RWPE2 (cell line): ENCODE measurements at regions not wholly inside any gene's neighbourhood (a gene's known extent, or its start where the extent isn't known, plus 50 kb on each side); places are given as distances from the start of the nearest gene placed in this dataset.
A peak's percentile ranks its signal among the peaks of the same experiment; 100 is the strongest.

ENCODE experiments used
- ATAC-seq: fragments of 200-7000 bp; cut with Tn5 transposase; 3 replicates; pipeline ENCODE4 v1.9.1; 2021; ENCODE audit warnings: low read depth
- DNase-seq: peaks from one replicate; pipeline ENCODE4 v3.0.0-alpha.2; 2020; ENCODE audit warnings: low spot score
- H3K27ac ChIP-seq: fragments of 450-650 bp; 2 replicates; pipeline ENCODE4 v1.5.1; 2017; ENCODE audit warnings: mild to moderate bottlenecking; ENCODE audit not compliant: poor library complexity, severe bottlenecking
- H3K27me3 ChIP-seq: fragments of 250-450 bp; sonication (Bioruptor Pico); 2 replicates; pipeline ENCODE4 v1.5.1; 2021; ENCODE audit warnings: mild to moderate bottlenecking, moderate library complexity; ENCODE audit not compliant: insufficient read depth, poor library complexity, severe bottlenecking
- H3K36me3 ChIP-seq: fragments of 250-450 bp; sonication (Bioruptor Pico); 2 replicates; pipeline ENCODE4 v1.5.1; 2020; ENCODE audit warnings: low read depth, mild to moderate bottlenecking, moderate library complexity
- H3K4me1 ChIP-seq: fragments of 250-450 bp; sonication (Bioruptor Pico); 2 replicates; pipeline ENCODE4 v1.5.1; 2021; ENCODE audit warnings: mild to moderate bottlenecking, moderate library complexity; ENCODE audit not compliant: insufficient read depth, poor library complexity, severe bottlenecking
- H3K4me3 ChIP-seq: fragments of 250-450 bp; sonication (Bioruptor Pico); 2 replicates; pipeline ENCODE4 v1.5.1; 2021; ENCODE audit warnings: mild to moderate bottlenecking, moderate library complexity; ENCODE audit not compliant: severe bottlenecking
- H3K9me3 ChIP-seq: fragments of 250-450 bp; sonication (Bioruptor Pico); 2 replicates; pipeline ENCODE4 v1.5.1; 2021; ENCODE audit warnings: mild to moderate bottlenecking, moderate library complexity; ENCODE audit not compliant: severe bottlenecking
- CTCF ChIP-seq: fragments of 450-650 bp; IDR thresholded peaks from one replicate; pipeline ENCODE4 v1.5.1; 2017; ENCODE audit warnings: mild to moderate bottlenecking, moderate library complexity; ENCODE audit not compliant: poor library complexity, severe bottlenecking

DNA sequence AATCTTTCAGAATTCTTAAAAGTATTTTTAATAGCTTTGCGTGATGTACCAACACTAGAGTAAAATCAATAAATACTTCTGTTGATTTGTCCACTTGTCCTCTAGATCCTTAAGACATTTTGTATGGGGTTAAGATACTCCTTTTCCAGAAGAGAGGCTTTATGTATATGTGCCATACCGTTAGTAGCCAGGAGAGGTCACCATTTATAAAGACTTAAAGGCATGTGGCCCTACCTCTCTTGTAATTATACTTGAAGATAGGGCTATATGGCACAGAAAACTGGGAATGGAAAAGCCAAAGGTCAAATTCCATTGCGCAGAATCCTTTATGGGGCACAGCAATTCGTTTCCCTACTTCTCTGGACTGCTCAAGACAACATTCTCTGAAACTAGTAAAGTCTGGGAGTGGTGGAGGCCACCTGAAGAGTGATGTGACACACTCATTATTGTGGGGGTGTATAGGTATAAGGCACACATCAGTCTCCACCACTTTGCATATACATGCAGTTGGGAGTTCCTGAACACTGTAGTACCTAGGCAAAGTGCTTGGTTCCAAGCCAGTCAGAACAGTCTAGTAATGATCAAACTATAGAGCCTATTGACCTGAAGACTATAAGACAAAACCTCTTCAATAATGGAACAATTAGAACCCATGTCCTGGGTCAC lies 140.1 kb upstream of the FBXL17 start:
- Histone ChIP-seq H3K27ac (no peak overlapping the region), H3K36me3 (no peaks in the 10 kb centered on the region), H3K4me1 (no peaks in the 10 kb centered on the region), H3K4me3 (no peak overlapping the region), H3K9me3 (no peaks in the 10 kb centered on the region), H3K27me3 (peaks cover 6% of the 10 kb centered on the region)
- peak; percentile 90 for ATAC-seq
- TF ChIP-seq CTCF: peak; percentile 88
- no peak for DNase-seq

GRCh38 chr5:108521011-108521700 lies 139.3 kb upstream of the FBXL17 start:
- H3K4me1 ChIP-seq: no peaks in the 10 kb centered on the region
- no peak overlapping the region for H3K27ac ChIP-seq
- no peaks in the 10 kb centered on the region for H3K9me3 ChIP-seq
- peaks cover 6% of the 10 kb centered on the region for H3K27me3 ChIP-seq
- H3K36me3 ChIP-seq: no peaks in the 10 kb centered on the region
- DNase-seq: no peak
- H3K4me3 ChIP-seq: no peak overlapping the region
- ATAC-seq: no peak
- TF ChIP-seq CTCF: no peak

DNA sequence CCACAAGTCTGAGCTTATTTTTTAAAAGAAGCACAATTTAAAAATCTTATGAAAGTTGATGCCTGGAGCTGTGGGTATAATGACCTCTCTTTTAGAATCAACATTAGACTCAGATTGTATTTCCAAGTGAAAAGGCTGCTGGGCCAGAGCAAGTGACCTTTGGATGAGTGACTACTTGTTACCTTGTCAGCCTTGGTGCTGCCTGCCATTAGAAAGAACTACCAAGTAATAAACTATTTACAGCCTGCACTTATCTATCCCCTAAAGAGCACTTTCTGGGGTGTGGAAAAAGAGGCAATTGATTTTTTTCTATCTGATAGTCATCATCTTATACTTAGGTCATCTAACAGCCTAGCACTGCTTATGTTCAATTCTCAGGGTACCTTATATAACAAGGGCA lies 134.9 kb upstream of the FBXL17 start:
- Histone ChIP-seq H3K36me3 (no peaks in the 10 kb centered on the region), H3K4me3 (no peak overlapping the region), H3K4me1 (peaks cover 3% of the 10 kb centered on the region), H3K9me3 (no peaks in the 10 kb centered on the region), H3K27me3 (peaks cover 17% of the 10 kb centered on the region), H3K27ac (no peak overlapping the region)
- no peak for TF ChIP-seq CTCF
- DNase-seq (no peak), ATAC-seq (no peak)

- no peaks in the 10 kb centered on the region for H3K36me3 ChIP-seq
- no peak overlapping the region for H3K27ac ChIP-seq
- peaks cover 3% of the 10 kb centered on the region for H3K4me1 ChIP-seq
- ATAC-seq (no peak), DNase-seq (no peak)
- no peak overlapping the region for H3K4me3 ChIP-seq
- H3K27me3 ChIP-seq: peaks cover 21% of the 10 kb centered on the region
- TF ChIP-seq CTCF: no peak
- H3K9me3 ChIP-seq: no peaks in the 10 kb centered on the region
These were observed 133.7 kb upstream of the FBXL17 start for GRCh38 chr5:108515517-108516105.
